HAP-1 (cell line): ENCODE measurements at regions not wholly inside any gene's neighbourhood (a gene's known extent, or its start where the extent isn't known, plus 50 kb on each side); places are given as distances from the start of the nearest gene placed in this dataset.
"Not testable (repeated sequence)": the region's sequence is repeated elsewhere in the genome, so short reads cannot be mapped to it uniquely, and the experiment has no call there.

Experiments used
- DNase-seq, 2 experiments: peaks; one replicate each; pipeline ENCODE4 v3.0.0-alpha.2; 2016 to 2020; ENCODE audit warnings: low spot score in 2 of 2
- H3K27me3 ChIP-seq: fragments of 250-450 bp; sonication (Bioruptor Pico); 2 replicates; pipeline ENCODE4 v1.5.1; 2020; ENCODE audit warnings: low read depth, mild to moderate bottlenecking, moderate library complexity
- H3K36me3 ChIP-seq: fragments of 250-450 bp; sonication (Bioruptor Pico); replicated peaks from 2 replicates; pipeline ENCODE4 v1.5.1; 2020; ENCODE audit warnings: mild to moderate bottlenecking
- H3K4me1 ChIP-seq: fragments of 250-450 bp; sonication (Bioruptor Pico); 2 replicates; pipeline ENCODE4 v1.5.1; 2020; ENCODE audit warnings: mild to moderate bottlenecking
- H3K4me3 ChIP-seq: fragments of 250-450 bp; sonication (Bioruptor Pico); 2 replicates; pipeline ENCODE4 v1.5.1; 2020; ENCODE audit warnings: mild to moderate bottlenecking, moderate library complexity
- H3K9me3 ChIP-seq: fragments of 250-450 bp; sonication (Bioruptor Pico); 2 replicates; pipeline ENCODE4 v1.5.1; 2020; ENCODE audit warnings: mild to moderate bottlenecking, moderate library complexity
- in situ Hi-C: fragments of 300-500 bp; cut with MboI; formaldehyde crosslinking; loops from 3 replicates; pipeline ENCODE4 v1.14.3; 2020; ENCODE audit warnings: low sequenced_read_pairs, inconsistent platforms, mixed read lengths

DNA sequence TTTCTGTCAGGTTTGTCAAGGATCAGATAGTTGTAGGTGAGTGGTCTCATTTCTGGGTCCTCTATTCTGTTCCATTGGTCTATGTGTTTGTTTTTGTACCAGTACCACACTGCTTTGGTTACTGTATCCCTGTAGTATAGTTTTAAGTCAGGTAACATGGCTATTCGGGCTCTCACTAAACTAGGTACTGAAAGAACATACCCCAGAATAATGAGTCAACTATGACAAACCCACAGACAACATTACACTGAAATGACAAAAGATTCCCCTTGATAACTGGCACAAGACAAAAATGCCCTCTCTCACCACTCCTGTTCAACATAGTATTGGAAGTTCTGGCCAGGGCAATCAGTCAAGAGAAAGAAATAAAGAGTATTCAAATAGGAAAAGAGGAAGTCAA is 535.3 kb upstream of the CYLC2 start:
- peaks cover 4% of the 10 kb centered on the region; the same call in 1 of the 2 replicates for H3K4me1 ChIP-seq
- no peak overlapping the region for H3K4me3 ChIP-seq
- H3K36me3 ChIP-seq: no peaks in the 10 kb centered on the region
- H3K27me3 ChIP-seq: no peaks in the 10 kb centered on the region
- in situ Hi-C loops: no loop called here
- H3K9me3 ChIP-seq: no peaks in the 10 kb centered on the region
- DNase-seq: no peak

DNA sequence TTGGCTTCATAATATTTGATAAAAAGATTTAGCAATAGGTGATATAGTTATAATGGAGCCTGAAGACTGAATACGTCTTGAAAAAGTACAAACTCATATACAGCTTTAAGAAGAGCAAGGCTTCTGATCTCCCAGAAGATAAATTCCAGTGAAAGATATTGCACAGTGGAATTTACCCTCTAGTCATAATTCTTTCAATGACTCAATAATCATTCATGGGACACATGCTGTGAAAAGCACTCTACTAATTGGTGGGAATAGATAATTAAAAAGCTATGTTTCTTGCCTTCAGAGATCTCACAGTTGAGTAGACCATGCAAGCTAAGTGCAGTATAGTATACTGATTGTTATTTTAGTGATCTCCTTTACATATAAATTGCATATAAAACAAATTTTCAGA is 538.6 kb upstream of the CYLC2 start:
- no peaks in the 10 kb centered on the region for H3K9me3 ChIP-seq
- H3K4me3 ChIP-seq: no peak overlapping the region
- in situ Hi-C loops: no loop called here
- no peaks in the 10 kb centered on the region for H3K36me3 ChIP-seq
- no peak for DNase-seq
- no peaks in the 10 kb centered on the region for H3K27me3 ChIP-seq
- H3K4me1 ChIP-seq: peaks cover 4% of the 10 kb centered on the region; the same call in 1 of the 2 replicates

DNA sequence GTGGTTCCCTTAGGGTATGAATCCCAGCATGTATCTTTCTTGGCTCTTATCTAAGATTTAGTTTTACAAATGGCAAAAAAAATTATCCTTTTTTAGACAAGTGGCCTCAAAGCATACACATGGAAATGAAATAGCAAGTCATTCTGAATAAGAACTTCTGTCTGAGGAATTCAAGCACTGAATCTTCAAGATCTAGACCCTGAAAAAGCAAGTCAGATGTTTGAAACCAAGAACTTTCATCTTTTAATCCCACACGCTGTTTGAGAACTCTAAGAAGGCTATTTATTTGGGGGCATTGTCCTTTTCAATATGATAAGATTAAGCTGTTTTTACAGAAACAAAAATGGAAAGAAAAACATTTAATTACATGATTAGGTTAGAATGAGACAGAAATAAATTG is 549.2 kb upstream of the CYLC2 start:
- peaks cover 16% of the 10 kb centered on the region for H3K4me1 ChIP-seq
- no peaks in the 10 kb centered on the region for H3K9me3 ChIP-seq
- no peak overlapping the region for H3K4me3 ChIP-seq
- in situ Hi-C loops: no loop called here
- DNase-seq: no peak
- H3K36me3 ChIP-seq: no peaks in the 10 kb centered on the region
- H3K27me3 ChIP-seq: no peaks in the 10 kb centered on the region

DNA sequence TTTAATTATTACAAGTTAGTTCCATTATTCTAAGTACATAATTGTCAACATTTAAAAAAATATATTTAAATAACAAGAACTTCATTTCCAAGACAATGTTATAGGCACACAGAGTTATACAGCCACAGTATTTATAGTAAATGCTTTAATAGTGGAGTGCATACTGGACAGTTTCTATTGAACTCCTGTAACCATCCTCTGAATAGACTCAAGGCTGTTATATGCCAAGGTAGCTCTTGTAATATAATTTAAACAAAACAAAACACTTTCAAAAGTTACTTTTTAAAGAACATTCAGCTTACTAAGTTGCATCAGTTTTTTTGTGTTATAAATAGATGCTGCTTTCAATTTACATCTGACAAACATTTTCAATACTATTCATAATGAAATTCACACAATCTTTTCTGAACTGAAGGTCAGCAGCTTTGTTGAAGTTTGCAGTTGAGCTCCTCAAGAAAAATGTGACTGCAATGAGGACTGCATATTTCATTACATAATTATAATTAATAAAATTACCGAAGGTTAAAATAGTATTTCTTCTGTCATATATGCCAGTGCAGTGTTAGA is 549.9 kb upstream of the CYLC2 start:
- Histone ChIP-seq H3K36me3 (no peaks in the 10 kb centered on the region), H3K9me3 (no peaks in the 10 kb centered on the region), H3K4me3 (no peak overlapping the region), H3K4me1 (peaks cover 16% of the 10 kb centered on the region), H3K27me3 (no peaks in the 10 kb centered on the region)
- DNase-seq: peak in 1 of 2 experiments; percentile 36
- in situ Hi-C loops: no loop called here

DNA sequence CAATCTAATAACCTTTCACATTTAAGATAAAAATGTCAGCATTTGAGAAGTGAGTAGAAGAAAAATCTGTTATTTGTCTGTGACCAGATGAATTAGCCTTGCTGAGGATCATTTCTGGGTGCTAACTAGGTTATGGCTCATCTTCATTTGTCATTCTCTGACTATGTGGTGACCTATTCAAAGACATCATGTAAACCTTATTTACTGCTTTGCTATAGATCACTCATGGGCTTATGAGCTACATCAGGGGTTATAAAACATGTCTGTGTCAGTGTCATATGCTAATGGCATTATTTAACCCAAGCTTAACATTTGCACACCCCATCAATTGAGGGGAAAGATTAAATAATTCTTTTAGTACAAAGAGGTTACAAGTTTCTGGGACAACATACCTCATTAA is 555.5 kb upstream of the CYLC2 start:
- in situ Hi-C loops: no loop called here
- H3K4me3 ChIP-seq: no peak overlapping the region
- no peaks in the 10 kb centered on the region for H3K36me3 ChIP-seq
- no peaks in the 10 kb centered on the region for H3K4me1 ChIP-seq
- no peaks in the 10 kb centered on the region for H3K9me3 ChIP-seq
- no peak for DNase-seq
- no peaks in the 10 kb centered on the region for H3K27me3 ChIP-seq

DNA sequence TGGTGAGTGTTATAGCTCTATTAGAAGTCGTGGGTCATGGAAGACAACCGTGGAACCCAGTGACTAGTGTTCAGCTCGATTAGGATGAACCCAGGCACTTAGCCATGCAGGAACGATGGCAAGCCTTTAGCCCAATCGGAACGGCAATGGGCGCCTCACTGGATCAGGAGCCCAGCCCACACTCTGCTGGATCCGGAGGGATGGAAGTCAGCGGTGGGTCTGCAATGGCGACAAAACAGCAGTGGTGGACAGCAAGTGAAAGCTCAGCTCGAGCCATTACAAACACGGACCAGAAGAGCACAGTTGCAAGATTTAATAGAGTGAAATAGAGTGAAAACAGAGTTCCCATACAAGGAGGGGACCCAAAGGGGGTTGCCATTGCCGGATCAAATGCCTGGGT is 558.5 kb upstream of the CYLC2 start:
- H3K4me3 ChIP-seq, H3K4me1 ChIP-seq, in situ Hi-C loops, H3K27me3 ChIP-seq, H3K9me3 ChIP-seq, DNase-seq, H3K36me3 ChIP-seq: not testable (repeated sequence)

DNA sequence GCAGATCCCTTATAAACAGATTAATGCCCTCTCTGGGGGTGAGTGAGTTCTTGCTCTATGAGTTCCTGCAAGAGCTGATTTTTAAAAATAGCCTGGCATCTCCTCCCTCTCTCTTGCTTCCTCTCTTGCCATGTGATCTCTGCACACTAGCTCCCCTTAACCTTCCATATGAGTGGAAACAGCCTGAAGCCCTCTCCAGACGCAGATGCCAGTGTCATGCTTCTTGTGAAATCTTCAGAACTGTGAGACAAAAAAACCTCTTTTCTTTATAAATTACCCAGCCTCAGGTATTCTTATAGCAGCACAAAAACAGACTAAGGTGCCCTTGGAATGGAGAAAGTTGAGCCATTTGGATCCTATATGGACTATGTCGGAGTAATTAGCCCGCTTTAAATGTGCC is 559.7 kb upstream of the CYLC2 start:
- DNase-seq: no peak
- no peak overlapping the region for H3K4me3 ChIP-seq
- H3K27me3 ChIP-seq: no peaks in the 10 kb centered on the region
- in situ Hi-C loops: no loop called here
- H3K9me3 ChIP-seq: no peaks in the 10 kb centered on the region
- H3K36me3 ChIP-seq: no peaks in the 10 kb centered on the region
- no peaks in the 10 kb centered on the region for H3K4me1 ChIP-seq

DNA sequence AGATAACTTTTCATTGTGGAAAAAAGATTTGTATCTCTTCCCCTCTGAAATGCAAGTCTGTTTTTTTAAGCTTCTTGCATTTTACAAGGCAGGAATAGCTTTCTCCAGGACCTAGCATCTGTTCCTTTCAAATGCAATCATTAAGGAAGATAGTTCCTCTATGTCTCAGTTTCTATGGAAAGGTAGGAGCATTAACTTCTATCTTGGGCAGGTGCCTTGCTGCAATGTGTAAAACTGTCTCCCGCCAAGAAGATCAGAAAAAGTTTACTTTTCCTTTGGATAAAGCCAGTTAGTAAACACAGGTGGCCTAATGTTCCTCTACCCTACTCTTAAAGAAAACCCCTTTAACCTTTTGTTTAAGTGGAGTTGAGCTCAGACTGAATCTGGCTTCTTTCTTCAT is 560.6 kb upstream of the CYLC2 start:
- in situ Hi-C loops: no loop called here
- no peaks in the 10 kb centered on the region for H3K4me1 ChIP-seq
- DNase-seq: no peak
- H3K27me3 ChIP-seq: no peaks in the 10 kb centered on the region
- H3K4me3 ChIP-seq: no peak overlapping the region
- H3K9me3 ChIP-seq: no peaks in the 10 kb centered on the region
- H3K36me3 ChIP-seq: no peaks in the 10 kb centered on the region

DNA sequence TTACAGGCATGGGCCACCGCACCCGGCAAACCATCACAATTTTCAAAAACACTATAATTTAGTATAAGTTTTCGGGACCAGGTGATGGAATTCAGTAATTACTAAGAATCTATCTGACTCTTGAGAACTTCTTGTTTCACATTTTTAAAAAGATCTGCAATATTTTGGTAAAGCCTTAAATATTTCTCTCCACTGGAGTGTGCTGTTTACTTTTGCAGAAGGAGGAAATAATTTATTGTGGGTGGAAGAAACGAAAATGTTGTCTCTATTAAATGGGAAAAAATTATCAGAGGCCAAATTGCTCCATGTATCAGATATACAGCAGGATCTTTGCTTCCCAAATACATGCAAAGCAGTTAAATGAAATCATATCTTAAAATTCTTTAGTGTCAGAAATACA is 566.8 kb upstream of the CYLC2 start:
- DNase-seq: no peak
- H3K36me3 ChIP-seq: no peaks in the 10 kb centered on the region
- no peak overlapping the region for H3K4me3 ChIP-seq
- no peaks in the 10 kb centered on the region for H3K4me1 ChIP-seq
- H3K27me3 ChIP-seq: no peaks in the 10 kb centered on the region
- no peaks in the 10 kb centered on the region for H3K9me3 ChIP-seq
- in situ Hi-C loops: no loop called here

DNA sequence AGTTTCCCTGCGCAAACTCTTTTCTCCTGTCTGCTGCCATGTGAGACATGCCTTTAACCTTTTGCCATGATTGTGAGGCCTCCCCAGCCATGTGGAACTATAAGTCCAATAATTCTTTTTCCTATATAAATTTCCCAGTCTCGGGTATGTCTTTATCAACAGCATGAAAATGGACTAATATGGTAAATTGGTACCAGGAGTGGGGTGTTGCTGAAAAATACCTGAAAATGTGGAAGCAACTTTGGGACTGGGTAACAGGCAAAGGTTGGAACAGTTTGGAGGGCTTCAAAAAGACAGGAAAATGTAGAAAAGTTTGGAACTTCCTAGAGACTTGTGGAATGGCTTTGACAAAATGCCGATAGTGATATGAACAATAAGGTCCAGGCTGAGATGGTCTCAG is 578.9 kb upstream of the CYLC2 start:
- H3K9me3 ChIP-seq, H3K4me1 ChIP-seq, H3K36me3 ChIP-seq, H3K27me3 ChIP-seq, DNase-seq, H3K4me3 ChIP-seq, in situ Hi-C loops: not testable (repeated sequence)

DNA sequence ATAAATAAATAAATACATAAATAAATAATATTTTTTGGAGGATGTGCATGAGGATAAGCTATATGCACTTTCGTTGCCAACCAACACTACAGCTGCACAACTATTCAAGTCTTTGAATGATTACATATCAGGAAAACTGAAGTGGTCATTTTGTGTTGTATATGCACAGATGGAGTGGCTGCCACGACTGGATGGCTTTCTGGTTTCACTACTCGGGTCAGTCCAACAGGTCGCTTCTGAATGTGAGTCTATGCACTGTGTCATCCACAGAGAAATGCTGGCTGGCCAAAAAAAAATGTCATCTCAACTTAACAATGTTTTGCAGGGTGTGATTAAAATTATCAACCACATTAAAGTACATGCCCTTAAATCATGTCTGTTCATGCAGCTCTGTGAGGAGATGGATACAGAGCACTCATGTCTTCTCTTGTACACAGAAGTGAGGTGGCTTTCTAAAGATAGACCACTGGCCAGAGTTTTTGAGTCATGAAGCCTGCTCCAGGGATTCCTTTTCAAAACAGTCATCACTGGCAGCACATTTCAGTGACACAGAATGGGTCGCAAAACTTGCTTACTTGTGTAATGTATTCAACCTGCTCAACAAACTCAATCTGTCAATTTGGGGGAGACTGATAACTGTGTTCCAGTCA is 589.8 kb upstream of the CYLC2 start:
- DNase-seq: no peak
- H3K4me3 ChIP-seq: no peak overlapping the region
- H3K27me3 ChIP-seq: no peaks in the 10 kb centered on the region
- no peaks in the 10 kb centered on the region for H3K36me3 ChIP-seq
- in situ Hi-C loops: no loop called here
- no peaks in the 10 kb centered on the region for H3K4me1 ChIP-seq
- no peaks in the 10 kb centered on the region for H3K9me3 ChIP-seq

DNA sequence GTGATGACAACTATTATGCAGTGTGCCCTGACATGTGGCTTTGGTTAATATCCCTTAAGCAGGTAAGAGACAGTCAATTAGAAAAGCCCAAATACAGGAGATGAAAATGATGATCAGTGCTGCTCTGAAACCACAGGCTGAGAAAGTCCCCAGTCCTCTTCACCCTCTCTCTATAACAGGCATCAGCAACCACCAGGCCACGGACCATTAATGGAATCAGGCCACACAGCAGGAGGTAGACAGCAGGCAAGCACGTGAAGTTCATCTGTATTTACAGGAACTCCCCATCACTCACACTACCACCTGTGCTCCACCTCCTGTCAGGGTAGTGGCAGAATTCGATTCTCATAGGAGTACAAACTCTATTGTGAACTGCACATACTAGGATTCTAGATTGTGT is 591.6 kb upstream of the CYLC2 start:
- H3K4me1 ChIP-seq: no peaks in the 10 kb centered on the region
- no peak for DNase-seq
- no peaks in the 10 kb centered on the region for H3K27me3 ChIP-seq
- no peak overlapping the region for H3K4me3 ChIP-seq
- no peaks in the 10 kb centered on the region for H3K9me3 ChIP-seq
- H3K36me3 ChIP-seq: no peaks in the 10 kb centered on the region
- in situ Hi-C loops: no loop called here

DNA sequence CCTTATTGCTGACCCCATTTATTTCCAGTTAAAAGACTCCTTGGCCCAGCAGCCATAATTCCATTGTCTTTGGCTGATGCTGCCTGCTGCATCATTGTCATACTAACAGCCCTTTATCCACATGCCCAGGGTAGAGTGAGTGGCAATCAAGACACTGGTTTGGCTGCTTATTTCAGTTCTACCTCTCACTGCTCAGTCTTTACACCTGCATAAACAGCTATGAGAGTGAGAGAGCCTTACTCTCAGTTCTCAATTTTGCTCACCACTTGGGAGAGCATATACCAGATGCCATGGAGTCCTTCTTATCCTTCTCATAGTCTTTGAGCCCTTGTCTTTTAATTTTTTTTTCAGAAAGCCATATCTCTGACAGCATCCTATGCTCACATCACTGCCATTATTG is 596.9 kb upstream of the CYLC2 start:
- H3K9me3 ChIP-seq: no peaks in the 10 kb centered on the region
- in situ Hi-C loops: no loop called here
- H3K4me1 ChIP-seq: no peaks in the 10 kb centered on the region
- no peak overlapping the region for H3K4me3 ChIP-seq
- DNase-seq: no peak
- no peaks in the 10 kb centered on the region for H3K36me3 ChIP-seq
- no peaks in the 10 kb centered on the region for H3K27me3 ChIP-seq

DNA sequence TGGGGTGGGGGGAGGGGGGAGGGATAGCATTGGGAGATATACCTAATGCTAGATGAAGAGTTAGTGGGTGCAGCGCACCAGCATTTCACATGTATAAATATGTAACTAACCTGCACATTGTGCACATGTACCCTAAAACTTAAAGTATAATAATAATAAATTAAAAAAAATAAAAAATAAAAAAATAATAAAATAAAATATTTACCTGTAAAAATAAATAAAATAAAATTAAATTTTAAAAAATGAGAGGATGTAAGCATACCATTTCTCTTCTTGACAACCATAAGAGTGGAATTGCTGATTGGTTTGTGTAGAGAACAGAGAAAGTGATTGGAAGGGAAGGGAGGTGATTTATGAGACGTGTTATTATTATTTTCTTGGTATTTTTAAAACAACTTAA is 609.5 kb upstream of the CYLC2 start:
- H3K36me3 ChIP-seq, H3K27me3 ChIP-seq, DNase-seq, in situ Hi-C loops, H3K4me1 ChIP-seq, H3K9me3 ChIP-seq, H3K4me3 ChIP-seq: not testable (repeated sequence)
